CD4-positive, alpha-beta T cell treated with Interleukin-15 for 1 hour (primary cell): ENCODE measurements at regions not wholly inside any gene's neighbourhood (a gene's known extent, or its start where the extent isn't known, plus 50 kb on each side); places are given as distances from the start of the nearest gene placed in this dataset.
A peak's percentile ranks its signal among the peaks of the same experiment; 100 is the strongest.
"Not testable (repeated sequence)": the region's sequence is repeated elsewhere in the genome, so short reads cannot be mapped to it uniquely, and the experiment has no call there.

Experiments
- DNase-seq: peaks from one replicate; pipeline ENCODE4 v3.0.0-alpha.2; 2020

DNA sequence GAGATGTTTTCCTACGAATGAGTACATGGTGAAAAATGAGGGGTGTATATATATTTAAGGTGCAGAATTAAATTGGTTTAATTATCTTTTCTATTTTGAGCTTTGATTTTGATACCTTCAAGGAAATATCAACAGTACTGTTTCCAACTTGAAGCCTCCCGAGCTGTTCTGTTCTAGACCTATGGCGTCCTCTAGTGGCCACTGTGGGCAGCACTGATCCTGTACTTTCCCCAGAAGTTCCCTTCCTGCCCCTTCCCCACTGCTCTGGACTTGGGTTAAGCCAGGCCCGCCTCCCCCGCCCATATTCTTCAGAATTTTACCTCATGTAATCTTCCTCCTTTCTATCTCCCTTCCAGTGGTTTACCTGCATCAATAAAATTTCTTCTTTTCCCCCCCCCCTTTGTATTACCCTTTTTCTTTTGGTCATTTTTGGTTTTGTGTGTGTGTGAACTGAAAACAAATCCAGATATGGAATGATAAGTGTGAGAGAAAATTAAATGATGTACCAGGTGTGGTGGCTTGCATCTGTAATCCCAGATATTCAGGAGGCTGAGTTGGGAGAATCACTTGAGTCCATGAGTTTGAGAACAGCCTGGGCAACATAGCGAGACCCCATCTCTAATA is 1643.5 kb downstream of the TP53TG3F start:
- DNase-seq, result no peak

DNA sequence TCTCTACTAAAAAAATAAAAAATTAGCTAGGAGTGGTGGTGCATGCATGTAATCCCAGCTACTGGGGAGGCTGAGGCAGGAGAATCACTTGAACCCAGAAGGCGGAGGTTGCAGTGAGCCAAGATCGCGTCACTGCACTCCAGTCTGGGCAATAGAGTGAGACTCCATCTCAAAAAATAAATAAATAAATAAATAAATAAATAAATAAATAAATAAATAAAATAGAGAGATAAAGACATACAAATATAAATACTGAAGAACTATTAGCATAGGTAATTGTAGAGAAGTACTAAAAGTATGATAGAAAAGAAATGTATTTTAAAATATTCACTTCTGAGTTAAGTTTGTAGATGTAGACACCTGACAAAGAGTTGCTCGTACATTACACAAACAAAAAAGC is 1652.4 kb downstream of the TP53TG3F start:
- not testable (repeated sequence) for DNase-seq

DNA sequence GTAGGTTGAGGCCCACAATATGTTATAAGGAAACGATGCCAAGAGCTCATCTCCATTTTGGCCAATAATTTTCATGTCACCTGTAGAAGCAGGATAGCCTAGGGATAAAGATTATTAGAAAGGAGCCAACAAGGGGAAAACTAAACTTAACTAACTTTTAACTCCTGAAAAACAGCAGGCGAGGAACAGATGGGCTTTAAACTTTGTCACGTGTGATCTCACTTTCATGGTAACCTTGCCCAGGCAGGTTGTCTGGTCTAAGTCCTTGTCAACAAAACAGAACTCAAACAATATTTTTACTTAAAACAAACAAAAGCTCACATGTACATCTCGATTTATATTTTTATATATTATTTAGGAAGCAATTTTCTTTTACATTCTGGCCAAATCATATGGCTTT is 1672.0 kb downstream of the TP53TG3F start:
- no peak for DNase-seq

DNA sequence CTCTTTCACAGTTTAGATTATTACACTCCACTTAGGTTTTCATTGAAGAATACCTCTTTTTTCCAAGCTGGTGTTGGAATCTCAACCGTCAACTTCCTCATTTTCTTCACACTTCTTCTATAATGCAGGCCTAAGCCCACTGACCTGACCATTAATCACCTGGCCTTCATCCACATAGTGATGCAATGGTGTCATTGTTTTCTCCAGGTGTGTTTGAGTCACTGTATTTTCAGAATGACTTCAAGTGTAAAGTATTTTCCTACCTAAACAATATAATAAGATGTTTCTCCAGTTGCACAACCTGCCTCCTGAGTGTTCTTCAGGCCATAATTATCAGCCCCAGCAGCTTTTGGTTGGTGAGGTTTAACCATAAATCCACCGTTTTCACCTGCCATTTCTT is 1675.1 kb downstream of the TP53TG3F start:
- no peak for DNase-seq

DNA sequence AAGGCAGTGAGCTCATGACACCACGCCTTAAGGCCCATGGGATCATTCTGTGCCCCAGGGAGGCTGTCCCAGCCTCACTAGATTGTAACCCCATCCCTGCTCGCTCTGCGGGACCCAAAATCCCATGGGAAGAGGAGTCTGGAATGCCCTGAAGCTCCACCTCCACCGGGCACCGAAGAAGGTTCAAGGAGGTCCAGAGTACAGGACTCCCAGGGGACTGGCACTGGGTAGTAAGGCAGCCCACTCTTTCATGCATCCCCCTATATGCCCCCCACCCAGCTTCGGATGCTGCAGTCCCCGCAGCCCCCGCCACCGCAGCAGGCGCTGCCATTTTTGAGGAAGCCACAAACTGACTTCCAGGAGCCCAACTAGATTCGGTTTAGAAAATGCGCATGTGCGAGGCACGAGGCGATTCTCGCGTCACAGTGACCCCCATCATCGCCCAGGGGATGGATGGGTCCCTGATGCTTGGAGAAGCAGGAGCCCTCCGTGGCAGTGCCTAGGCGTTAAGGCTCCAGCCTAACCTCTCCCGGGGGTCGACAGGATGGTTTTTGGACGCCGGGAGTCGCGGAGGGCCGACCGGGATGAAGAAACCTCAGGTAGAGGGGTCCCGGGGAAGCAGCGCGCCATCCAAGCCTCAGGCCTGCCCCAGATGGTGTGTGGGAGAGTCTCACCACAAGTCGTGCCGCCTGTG is 1681.0 kb downstream of the TP53TG3F start:
- DNase-seq, result peak; percentile 14

DNA sequence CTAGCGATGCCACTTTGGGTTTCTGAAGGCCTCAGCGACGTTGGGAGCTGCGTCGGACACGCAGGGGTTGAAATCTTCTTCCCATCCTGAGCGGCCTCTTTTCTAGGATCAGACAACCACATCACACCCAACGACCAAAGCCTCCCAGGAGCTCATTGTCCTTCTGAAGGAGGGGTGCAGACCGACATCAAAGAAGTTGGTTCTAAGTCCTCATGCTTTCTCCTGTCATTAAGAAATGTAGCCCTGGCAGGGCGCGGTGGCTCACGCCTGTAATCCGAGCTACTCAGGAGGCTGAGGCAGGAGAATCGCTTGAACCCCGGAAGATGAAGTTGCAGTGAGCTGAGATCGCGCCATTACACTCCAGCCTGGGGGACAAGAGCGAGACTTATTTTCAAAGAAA is 1681.9 kb downstream of the TP53TG3F start:
- DNase-seq, result no peak

DNA sequence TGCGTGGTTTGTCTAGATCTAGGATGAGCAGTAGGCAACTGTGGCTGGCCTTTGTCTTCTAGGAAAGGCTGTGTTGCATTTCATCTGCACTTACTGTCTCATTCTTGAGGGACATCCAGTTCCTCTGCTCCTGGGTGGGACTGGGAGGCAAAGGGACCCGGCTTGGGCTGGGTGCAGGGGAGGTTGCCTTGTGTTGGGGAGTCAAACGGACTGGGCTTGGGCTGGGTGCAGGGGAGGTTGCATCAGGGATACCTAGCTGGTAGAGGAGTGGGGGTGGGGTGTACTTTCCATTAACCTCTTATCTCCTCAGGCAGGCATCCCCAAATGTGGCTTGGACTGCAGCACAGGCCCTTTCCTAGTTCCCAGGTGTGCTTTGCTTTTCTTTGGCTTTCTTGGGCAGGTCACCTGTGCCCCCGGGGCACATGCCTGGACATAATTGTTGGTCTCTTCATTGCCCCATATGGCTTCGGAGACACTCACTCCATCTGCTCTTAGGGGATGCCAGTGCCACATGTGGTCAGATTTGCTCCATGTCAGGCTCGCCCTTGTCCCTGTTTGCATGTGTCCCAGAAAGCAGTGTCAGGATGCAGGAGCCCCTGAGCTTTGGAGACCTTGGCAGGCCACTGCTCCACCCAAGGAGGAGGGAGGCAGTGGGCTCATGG is 1682.9 kb downstream of the TP53TG3F start:
- DNase-seq, result no peak

DNA sequence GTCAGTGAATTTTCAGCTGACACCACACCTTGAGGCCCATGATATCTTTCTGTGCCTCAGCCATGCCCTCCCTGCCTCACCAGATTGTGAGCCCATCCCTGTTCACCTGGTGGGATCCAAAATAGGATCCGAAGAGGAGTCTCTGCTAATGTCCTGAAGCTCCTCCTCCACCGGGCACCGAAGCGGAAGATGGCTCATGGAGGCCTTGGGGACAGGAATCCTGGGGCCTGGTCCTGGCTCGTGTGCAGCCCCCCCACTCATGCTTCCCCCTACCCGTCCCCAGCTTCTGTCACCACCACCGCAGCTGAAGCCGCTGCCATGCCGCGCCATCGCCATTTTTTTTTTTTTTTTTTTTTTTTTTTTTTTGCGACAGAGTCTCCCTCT is 1683.4 kb downstream of the TP53TG3F start:
- DNase-seq, result no peak

DNA sequence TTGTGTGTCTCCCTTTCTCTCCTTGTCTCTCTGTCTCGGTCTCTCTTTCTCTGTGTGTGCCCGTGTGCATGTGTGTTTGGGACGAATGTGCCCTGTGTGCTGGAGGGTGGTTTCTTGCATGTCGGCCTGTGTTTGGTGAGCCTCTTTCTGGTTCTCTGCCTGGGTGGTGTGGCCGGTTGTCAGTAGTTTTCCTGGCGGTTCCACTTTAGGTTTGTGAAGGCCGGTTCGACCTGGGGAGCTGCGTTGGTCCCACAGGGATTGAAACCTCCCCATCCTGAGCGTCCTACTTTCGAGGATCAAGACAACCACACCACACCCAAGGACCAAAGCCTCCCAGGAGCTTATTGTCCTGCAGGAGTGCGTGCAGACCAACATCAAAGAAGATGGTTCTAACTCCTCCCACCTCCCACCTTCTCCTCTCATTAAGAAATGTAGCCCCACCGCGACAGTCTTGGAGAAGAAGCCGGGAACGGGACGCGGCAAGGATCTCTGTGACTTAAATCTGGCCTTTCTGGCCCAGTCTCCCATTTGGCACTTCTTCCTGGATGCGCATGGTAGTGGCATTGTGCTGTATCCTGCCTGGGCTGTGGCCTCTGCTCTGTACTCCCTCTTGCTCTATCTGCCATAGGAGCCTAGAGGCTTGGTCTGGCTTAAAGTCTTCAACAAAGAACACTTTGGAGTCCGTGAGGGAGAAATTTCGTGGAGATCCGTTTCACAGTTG is 1685.0 kb downstream of the TP53TG3F start:
- no peak for DNase-seq

DNA sequence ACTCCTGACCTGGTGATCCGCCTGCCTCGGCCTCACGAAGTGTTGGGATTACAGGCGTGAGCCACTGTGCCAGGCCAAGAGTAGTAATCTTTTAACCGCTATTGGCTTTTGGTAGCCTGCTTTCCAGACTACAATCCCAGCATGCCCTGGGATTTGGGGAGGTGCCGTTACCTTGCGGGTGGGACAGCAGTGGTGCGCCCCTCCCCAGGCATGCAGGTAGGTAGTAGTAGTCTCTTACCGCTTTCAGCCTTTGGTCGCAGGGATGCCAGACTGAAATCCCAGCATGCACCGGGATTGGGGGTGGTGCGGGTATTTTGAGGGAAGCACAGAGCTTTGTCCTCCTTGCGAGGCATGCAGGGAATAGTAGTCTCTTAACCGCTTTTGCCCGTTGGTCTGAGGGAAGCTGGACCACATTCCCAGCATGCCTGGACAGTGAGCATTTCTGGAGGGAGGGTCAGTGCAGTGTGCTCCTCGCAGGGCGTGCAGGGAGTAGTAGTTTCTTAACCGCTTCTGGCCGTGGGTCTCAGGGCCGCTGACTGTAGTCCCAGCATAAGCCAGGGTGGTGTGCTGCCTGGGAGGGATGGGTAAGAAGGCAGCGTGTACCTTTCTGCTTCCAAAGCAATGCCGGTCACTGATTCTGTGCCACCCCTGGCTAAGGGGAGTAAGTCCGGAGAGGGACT is 1686.8 kb downstream of the TP53TG3F start:
- peak; percentile 15 for DNase-seq

DNA sequence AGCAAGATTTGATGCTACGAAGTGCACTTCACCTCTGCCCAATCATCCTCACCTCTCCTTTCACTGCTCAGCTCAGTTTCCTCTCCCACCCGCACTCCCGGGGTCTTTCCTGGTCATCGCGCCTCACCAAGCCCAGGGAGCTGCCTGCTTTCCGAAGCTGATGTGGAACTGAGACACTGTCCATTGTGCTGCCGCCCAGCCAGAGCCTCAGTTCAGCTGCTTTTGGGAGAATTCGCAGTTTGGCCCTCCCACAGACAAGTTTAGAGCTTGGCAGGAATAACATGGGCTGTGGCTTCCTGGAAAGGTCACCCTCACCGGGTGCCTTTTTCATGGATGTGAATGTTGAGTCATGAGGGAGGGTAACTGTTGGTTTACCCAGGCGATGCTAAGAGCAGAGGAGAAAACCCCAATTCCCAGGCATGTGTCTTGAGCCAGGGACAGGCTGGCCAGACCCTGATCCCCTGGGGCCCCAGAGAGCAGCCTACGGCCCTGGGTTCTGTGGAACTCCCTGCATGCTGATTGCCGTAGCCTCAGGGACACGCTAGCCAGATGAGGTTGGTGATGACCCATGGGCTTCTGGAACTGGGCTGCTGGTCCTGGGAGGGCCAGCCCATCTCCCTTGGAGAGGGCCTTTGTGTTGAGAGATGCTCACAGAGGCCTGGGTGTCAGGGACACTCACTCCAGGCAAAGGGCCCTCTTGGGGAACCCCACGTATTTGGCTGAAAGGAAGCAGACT is 1687.5 kb downstream of the TP53TG3F start:
- no peak for DNase-seq

DNA sequence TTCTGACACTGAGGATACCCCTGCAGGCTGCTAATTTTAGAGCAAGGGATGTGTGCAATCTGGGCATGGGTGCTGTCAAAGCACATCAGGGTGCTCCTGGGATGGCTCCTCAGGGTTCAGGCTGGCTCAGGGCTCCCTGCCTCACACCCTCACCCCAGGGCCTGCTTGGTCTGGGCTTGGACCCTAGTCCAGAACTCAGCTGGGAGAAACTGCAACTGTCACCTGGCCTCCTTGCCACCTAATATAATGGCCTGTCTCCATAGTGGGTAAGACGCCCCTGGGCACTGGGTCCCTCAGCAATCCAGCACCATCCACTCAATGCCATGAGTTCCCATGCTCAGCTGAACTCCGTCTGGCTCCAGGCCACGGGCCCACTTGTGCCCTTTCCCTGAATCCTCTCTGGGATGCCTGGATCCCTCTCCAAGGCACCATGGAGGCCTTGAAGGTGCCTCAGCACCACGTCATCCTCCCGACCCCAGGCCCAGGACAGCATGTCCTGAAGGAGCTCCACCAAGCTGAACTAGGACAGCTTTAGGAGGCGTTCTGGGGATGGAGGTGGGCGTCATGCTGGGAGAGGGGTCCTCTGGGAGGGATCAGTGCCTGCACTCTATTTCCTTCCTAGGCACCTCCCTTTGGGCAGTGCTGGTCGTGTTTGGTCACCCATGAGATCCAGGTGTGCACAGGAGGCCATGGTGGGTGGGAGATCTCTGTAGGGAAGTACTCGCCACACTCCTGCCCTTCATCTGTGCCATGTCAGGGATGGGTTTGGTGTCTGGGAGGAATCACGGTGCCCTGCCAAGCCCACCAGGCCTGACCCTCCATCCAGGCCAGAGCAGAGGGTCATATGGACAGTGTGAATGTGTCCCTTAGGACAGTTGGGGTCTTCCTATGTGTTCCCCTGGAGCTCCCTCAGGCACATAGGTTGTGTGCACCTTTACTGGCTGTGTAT is 1688.4 kb downstream of the TP53TG3F start:
- no peak for DNase-seq

DNA sequence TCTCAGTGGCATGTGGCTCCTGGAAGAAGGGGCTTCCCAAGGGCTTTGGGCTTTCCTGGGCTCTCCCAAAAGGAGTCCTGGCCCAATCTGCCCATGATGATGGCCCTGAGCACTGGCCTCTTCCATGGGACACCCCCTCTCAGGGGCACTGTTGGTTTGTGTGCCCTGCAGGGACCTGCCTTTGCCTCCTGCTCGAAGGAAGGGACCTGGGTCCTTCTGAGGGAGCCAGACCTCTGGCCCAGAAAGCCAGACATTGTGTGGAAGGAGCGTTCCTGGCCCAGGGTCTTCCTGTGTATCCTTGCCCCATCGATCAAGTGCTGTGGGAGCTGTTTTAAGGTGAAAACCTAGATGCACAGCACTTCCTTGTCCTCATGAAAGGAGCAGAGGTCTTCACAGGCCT is 1689.3 kb downstream of the TP53TG3F start:
- DNase-seq, result no peak

DNA sequence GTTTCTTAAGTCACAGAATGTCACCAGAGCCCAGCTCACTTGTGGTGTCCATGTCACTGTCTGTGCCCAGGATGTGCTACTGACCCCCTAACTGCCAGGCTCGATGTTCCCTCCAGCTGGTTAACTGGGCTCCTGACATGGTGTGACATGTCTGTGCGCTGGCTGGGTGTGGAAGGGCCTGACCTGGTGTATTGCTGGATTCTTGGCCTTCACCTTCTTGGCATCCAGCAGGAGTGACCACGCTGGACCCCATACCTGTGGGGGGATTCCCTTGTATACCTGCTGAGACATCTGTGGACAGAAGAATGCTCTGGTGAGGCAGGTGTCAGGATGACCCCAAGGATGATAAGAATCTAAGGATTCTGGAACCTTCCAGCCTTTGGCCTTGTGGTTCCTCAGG is 1690.1 kb downstream of the TP53TG3F start:
- DNase-seq, result no peak

DNA sequence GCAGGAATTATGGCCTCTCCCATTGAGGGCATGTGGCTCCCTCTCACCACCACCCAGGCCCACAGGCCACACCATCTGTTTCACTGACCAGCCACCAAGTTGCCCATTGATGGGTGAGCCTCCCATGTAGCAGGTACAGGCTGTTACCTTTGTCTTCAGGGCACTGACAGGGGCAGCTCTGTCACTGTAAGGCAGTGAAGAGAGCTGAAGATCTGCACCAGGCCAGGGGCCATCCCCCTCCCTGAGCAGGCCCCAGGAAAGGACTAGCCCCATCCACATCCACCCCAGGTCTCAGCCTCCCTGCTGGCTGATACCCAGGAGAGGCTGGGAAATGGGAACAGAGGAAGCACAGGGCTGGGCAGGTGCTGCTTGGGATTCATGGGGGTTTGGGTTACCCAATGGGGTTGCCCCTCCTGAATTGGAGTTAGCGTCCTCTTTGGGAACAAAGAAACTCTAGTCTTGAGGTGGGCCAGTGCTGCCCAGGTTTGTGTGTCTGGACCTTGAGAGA is 1691.4 kb downstream of the TP53TG3F start:
- DNase-seq, result no peak

DNA sequence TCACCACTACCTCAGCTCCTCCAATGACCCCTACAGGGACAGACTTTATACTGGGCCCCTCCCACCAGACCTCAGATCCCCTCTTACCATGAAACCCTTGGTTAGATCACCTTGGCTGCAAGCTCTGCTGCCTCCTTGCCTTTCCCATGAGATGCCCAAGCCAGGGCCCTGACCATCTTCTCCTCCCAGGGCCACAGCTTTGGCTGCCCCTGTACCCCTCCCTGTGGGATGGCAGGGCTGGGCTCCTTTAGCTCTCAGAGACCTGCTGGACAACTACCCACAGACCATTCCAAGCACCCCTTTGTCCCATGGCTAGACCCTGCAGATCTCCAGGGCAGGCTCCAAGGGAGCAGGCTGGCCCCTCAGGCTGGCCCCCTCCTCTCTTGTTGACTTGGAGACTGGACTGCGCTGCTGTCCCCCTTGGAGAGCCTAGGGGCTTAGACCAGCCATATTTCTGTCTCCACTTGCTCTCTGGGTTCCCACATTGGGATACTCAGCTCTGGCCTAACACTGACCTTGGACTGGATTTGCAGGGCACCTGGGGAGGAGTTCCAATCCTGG is 1692.7 kb downstream of the TP53TG3F start:
- no peak for DNase-seq

DNA sequence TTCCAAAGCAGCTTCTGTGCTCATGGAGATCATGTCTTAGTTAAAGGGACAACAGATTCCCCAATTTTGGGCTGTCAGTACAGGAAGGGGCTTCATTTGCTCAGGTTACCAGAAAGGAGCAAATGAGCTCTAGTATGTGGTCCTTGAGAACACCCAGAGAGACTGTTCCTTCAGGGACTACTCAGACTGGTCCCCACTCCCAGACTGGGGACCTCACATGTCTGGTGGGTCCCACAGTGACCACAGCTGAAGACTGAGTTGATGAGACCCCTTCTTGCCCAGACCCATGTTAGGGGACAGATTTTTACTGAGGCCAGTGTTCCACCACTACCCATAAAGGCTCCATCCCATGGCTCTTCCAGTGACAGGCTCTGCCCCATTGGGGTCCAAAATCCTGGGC is 1695.2 kb downstream of the TP53TG3F start:
- DNase-seq, result no peak

DNA sequence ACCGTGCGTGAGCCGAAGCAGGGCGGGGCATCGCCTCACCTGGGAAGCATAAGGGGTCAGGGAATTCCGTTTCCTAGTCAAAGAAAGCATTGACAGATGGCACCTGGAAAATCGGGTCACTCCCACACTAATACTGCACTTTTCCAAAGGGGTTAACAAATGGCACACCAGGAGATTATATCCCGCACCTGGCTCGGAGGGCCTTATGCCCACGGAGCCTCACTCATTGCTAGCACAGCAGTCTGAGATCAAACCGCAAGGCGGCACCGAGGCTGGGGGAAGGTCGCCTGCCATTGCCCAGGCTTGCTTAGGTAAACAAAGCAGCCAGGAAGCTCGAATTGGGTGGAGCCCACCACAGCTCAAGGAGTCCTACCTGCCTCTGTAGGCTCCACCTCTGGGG is 1698.1 kb downstream of the TP53TG3F start:
- DNase-seq, result not testable (repeated sequence)

DNA sequence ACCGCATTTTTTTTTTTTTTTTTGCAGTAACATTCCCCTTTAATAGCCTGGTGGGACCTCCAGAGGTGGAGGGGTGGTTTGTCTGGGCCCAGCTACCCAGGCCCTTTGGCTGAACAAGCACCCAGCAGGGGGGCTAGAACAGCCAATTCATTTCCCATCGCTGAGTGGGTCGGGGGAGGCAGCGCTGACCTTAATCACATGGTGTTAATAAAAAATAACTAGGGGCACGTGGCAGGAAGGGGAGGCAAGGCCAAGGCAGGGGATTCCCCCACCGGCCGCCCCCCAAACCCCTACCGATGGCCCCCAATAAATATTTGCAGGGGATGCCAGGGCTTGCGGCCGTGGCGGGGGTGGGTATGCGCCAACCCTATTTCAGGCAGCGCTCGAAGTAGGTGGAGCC is 1709.9 kb downstream of the TP53TG3F start:
- DNase-seq, result not testable (repeated sequence)

DNA sequence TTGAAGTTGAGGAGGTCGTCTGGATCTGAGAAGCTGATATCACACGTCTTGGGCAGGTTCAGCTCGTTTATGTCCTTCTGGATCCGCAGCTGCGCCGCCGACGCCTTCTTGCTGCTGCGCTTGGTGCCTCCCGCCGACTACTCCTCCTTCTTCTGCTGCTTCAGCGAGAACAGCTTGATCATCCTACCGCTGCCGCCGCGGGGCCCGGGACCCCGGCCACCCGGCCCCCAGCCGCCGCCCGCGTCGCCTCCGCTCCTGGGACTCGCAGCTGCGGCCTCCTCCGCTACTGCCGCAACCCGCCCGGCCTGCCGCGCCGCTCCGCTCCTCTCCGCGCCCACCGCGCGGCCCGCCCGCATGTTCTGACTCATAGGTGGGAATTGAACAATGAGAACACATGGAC is 1710.6 kb downstream of the TP53TG3F start:
- DNase-seq, result not testable (repeated sequence)

DNA sequence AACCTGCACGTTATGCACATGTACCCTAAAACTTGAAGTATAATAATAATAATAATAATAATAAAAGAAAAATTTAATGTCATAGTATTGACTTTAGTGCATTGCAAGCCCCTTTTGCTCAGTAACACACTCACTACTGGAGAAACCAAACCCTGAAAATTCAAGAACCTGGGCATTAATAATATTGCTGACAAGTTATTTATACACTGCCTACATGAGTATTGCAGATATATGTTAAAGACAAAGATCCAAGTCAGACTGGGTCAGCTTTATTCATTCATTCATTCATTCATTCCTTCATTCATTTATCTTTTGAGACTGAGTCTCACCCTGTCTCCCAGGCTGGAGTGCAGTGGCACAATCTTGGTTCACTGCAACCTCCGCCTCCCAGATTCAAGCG is 1711.2 kb downstream of the TP53TG3F start:
- DNase-seq, result no peak
